K562 (cell line): ENCODE measurements at regions not wholly inside any gene's neighbourhood (a gene's known extent, or its start where the extent isn't known, plus 50 kb on each side); places are given as distances from the start of the nearest gene placed in this dataset.
"Not testable (repeated sequence)": the region's sequence is repeated elsewhere in the genome, so short reads cannot be mapped to it uniquely, and the experiment has no call there.

Experiments
- ATAC-seq: fragments of 200-7000 bp; cut with Tn5 transposase; 3 replicates; pipeline ENCODE4 v1.9.1; 2020; ENCODE audit warnings: moderate library complexity
- BruUV-seq: library from RNA; stranded (reverse); fragments of 400-500 nt; replicated peaks from 2 replicates; lab custom pipeline; 2021; lab: Mats Ljungman, UMichigan
- CTCF ChIA-PET: fragments of 300-600 bp; formaldehyde crosslinking; extraction: SDS; loops from one replicate; lab custom pipeline; 2021; ENCODE audit warnings: low intra/inter-chr PET ratio; lab: Yijun Ruan, JAX
- POLR2A ChIA-PET: fragments of 300-600, 350-650 bp; sonication (Branson Sonifier 250); formaldehyde crosslinking; extraction: SDS; loops from one replicate; lab custom pipeline; 2021; ENCODE audit warnings: antibody characterized with exemption, inconsistent platforms; lab: Yijun Ruan, JAX
- DNase-seq, 4 experiments: peaks; one replicate each; pipeline versions ENCODE4 v3.0.0 to v3.0.0-alpha.2; 2011 to 2018; ENCODE audit warnings: low spot score in 3 of 4, mixed read lengths in 3 of 4; ENCODE audit errors: extremely low read depth in 1 of 4
- FAIRE-seq: peaks from 2 replicates; lab custom pipeline; 2011; peaks lifted over from hg19 to GRCh38; lab: Jason Lieb, UNC
- H2AFZ ChIP-seq: 2 replicates; pipeline ENCODE4 v1.6.0; 2011; ENCODE audit warnings: low read depth, low read length, control low read depth, inconsistent platforms
- H3K27ac ChIP-seq: fragments of 200-600 bp; 3 replicates; pipeline ENCODE4 v1.8.0; 2011; ENCODE audit warnings: low read depth, mild to moderate bottlenecking, control low read depth, inconsistent platforms, low read length, moderate library complexity, mixed read lengths; ENCODE audit errors: extremely low read depth
- H3K27me3 ChIP-seq, 2 experiments: fragments of 300-600 bp in 1 of 2; 2 replicates in 1 of 2; 3 replicates in 1 of 2; pipeline versions ENCODE4 v1.6.0 to v1.8.0; 2011; ENCODE audit warnings: inconsistent platforms in 2 of 2, low read length in 2 of 2, mild to moderate bottlenecking in 1 of 2, mixed read lengths in 1 of 2, moderate library complexity in 1 of 2; ENCODE audit not compliant: control insufficient read depth in 2 of 2, insufficient read depth in 2 of 2
- H3K36me3 ChIP-seq: fragments of 300-600 bp; 3 replicates; pipeline ENCODE4 v1.8.0; 2011; ENCODE audit warnings: mild to moderate bottlenecking, low read length, inconsistent platforms; ENCODE audit not compliant: control insufficient read depth, insufficient read depth
- H3K4me1 ChIP-seq, 2 experiments: fragments of 200-600 bp in 1 of 2; replicated peaks in 1 of 2; 2 replicates in 1 of 2; 3 replicates in 1 of 2; pipeline versions ENCODE4 v1.5.1 to v1.8.0; 2011; ENCODE audit warnings: inconsistent platforms in 2 of 2, low read length in 2 of 2, mild to moderate bottlenecking in 1 of 2, mixed read lengths in 1 of 2, moderate library complexity in 1 of 2; ENCODE audit not compliant: control insufficient read depth in 2 of 2, insufficient read depth in 2 of 2
- H3K4me2 ChIP-seq: 2 replicates; pipeline ENCODE4 v1.6.1; 2011; ENCODE audit warnings: low read length, control low read depth, inconsistent platforms, mixed read lengths; ENCODE audit not compliant: insufficient read depth
- H3K4me3 ChIP-seq: fragments of 200-600 bp; sonication (generic), shearing (Covaris generic); 2 replicates; pipeline ENCODE4 v1.5.1; 2016; ENCODE audit warnings: control low read depth, inconsistent platforms
- H3K79me2 ChIP-seq: fragments of 200-600 bp; 3 replicates; pipeline ENCODE4 v1.8.0; 2011; ENCODE audit warnings: low read length, inconsistent platforms; ENCODE audit not compliant: control insufficient read depth, insufficient read depth
- H3K9ac ChIP-seq, 2 experiments: 2 replicates each; pipeline versions ENCODE4 v1.6.0 to v1.6.1; 2011; ENCODE audit warnings: low read depth in 2 of 2, low read length in 2 of 2, control low read depth in 1 of 2, inconsistent platforms in 1 of 2, mild to moderate bottlenecking in 1 of 2, mixed read lengths in 1 of 2; ENCODE audit not compliant: insufficient read depth in 1 of 2
- H3K9me1 ChIP-seq: one replicate; pipeline ENCODE4 v1.6.0; 2011; ENCODE audit warnings: inconsistent platforms, mild to moderate bottlenecking, low read length, moderate library complexity; ENCODE audit not compliant: control insufficient read depth, insufficient read depth
- H3K9me3 ChIP-seq: replicated peaks from 2 replicates; pipeline ENCODE4 v1.5.1; 2011; ENCODE audit warnings: low read depth, low read length, inconsistent platforms; ENCODE audit not compliant: control insufficient read depth, insufficient read depth
- H4K20me1 ChIP-seq: replicated peaks from 2 replicates; pipeline ENCODE4 v1.6.1; 2011; ENCODE audit warnings: low read length, inconsistent platforms, mixed read lengths; ENCODE audit not compliant: control insufficient read depth, insufficient read depth
- HNRNPK ChIP-seq: fragments of 200-400 bp; formaldehyde crosslinking; IDR thresholded peaks from one replicate; pipeline ENCODE4 v1.6.1; 2018; ENCODE audit warnings: mild to moderate bottlenecking, low read depth, low read length; ENCODE audit not compliant: poor library complexity, severe bottlenecking
- MECOM ChIP-seq: fragments of 250-450 bp; sonication (Bioruptor Pico); IDR thresholded peaks from 2 replicates; pipeline ENCODE4 v1.8.0; 2022; ENCODE audit warnings: inconsistent platforms
- MYC ChIP-seq, 2 experiments: fragments of 250-450 bp in 1 of 2; sonication (Bioruptor Pico) in 1 of 2; IDR thresholded peaks; 2 replicates each; pipeline versions ENCODE4 v1.5.1 to v1.6.1; 2012 to 2021; ENCODE audit warnings: low read depth in 2 of 2, borderline replicate concordance in 1 of 2, improper control_type of control experiment in 1 of 2, low read length in 1 of 2, mild to moderate bottlenecking in 1 of 2, moderate library complexity in 1 of 2
- NFIC ChIP-seq: fragments of 450-650 bp; IDR thresholded peaks from 2 replicates; pipeline ENCODE4 v1.6.1; 2017; ENCODE audit warnings: mild to moderate bottlenecking, inconsistent platforms
- RAD51 ChIP-seq: fragments of 450-650 bp; IDR thresholded peaks from 2 replicates; pipeline ENCODE4 v1.7.1; 2016; ENCODE audit warnings: low read depth, mild to moderate bottlenecking, borderline replicate concordance
- SMARCC2 ChIP-seq: fragments of 450-650 bp; IDR thresholded peaks from 2 replicates; pipeline ENCODE4 v1.6.1; 2017; ENCODE audit warnings: antibody characterized with exemption, moderate library complexity, mild to moderate bottlenecking, low read depth
- TEAD4 ChIP-seq, 2 experiments: sonication (generic) in 1 of 2; formaldehyde crosslinking in 1 of 2; IDR thresholded peaks; 2 replicates each; pipeline versions ENCODE4 v1.6.1 to v1.8.0; 2012 to 2022; ENCODE audit warnings: borderline replicate concordance in 1 of 2, inconsistent platforms in 1 of 2, low read length in 1 of 2, mild to moderate bottlenecking in 1 of 2, missing genetic modification reagents in 1 of 2
- ZNF146 ChIP-seq: IDR thresholded peaks from one replicate; pipeline ENCODE4 v1.6.1; 2018; ENCODE audit warnings: missing compliant biosample characterization; ENCODE audit not compliant: unreplicated experiment
- ZNF197 ChIP-seq: fragments of 200-800 bp; sonication (Bioruptor generic); IDR thresholded peaks from 2 replicates; pipeline ENCODE4 v1.6.1; 2016; ENCODE audit warnings: low read depth, missing genetic modification characterization, missing compliant biosample characterization
- ZNF449 ChIP-seq: fragments of 250-450 bp; sonication (Bioruptor Pico); IDR thresholded peaks from 2 replicates; pipeline ENCODE4 v1.8.0; 2022; ENCODE audit warnings: moderate library complexity, mild to moderate bottlenecking, inconsistent platforms
- ZNF740 ChIP-seq, 3 experiments: fragments of 200-800 bp in 1 of 3; sonication (Bioruptor generic) in 1 of 3; sonication (generic) in 1 of 3; formaldehyde crosslinking in 1 of 3; IDR thresholded peaks; 2 replicates each; pipeline versions ENCODE4 v1.6.1 to v1.8.0; 2016 to 2022; ENCODE audit warnings: mild to moderate bottlenecking in 2 of 3, missing compliant biosample characterization in 2 of 3, missing genetic modification characterization in 2 of 3, missing genetic modification reagents in 1 of 3
- WGBS: fragments of 100-300 bp; shearing (Covaris generic); methylation state at CpG from one replicate; pipeline ENCODE4 v1.1.6; 2016; ENCODE audit warnings: low coverage, mixed read lengths; ENCODE audit not compliant: insufficient coverage; ENCODE audit errors: missing lambda C conversion rate; 5-methylcytosine and 5-hydroxymethylcytosine counted together
- in situ Hi-C: fragments of 300-500 bp; cut with MboI; formaldehyde crosslinking; loops from 4 replicates; pipeline ENCODE4 v1.15.0; 2018; ENCODE audit warnings: inconsistent platforms, mixed read lengths
- intact Hi-C: fragments of 100-400 bp; cut with micrococcal nuclease; formaldehyde crosslinking; loops from 2 replicates; pipeline ENCODE4 v1.14.2; 2022

DNA sequence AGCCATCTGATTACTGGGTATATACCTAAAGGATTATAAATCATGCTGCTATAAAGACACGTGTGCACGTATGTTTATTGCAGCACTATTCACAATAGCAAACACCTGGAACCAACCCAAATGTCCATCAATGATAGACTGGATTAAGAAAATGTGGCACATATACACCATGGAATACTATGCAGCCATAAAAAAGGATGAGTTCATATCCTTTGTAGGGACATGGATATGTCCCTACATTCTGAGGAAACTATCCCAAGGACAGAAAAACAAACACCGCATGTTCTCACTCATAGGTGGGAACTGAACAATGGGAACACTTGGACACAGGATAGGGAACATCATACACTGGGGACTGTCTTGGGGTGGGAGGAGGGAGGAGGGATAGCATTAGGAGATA, 165.7 kb downstream of the CETN3 start:
- DNase-seq, H3K36me3 ChIP-seq, BruUV-seq, H3K9me3 ChIP-seq, intact Hi-C loops, H3K9ac ChIP-seq, H3K4me1 ChIP-seq, H2AFZ ChIP-seq, in situ Hi-C loops, H4K20me1 ChIP-seq, H3K27me3 ChIP-seq, H3K79me2 ChIP-seq, FAIRE-seq, H3K27ac ChIP-seq, POLR2A ChIA-PET, CTCF ChIA-PET, H3K4me3 ChIP-seq, ATAC-seq, H3K9me1 ChIP-seq, H3K4me2 ChIP-seq: not testable (repeated sequence)
- WGBS, result 3% methylated on average over 3 of the region's 3 CpGs
- TF ChIP-seq ZNF146 (CRISPR knock-in tag), result peak; percentile 59

- H4K20me1 ChIP-seq, result no peaks in the 10 kb centered on the region
- H3K27me3 ChIP-seq, result no peaks in the 10 kb centered on the region; a peak in 1 of 5 replicates
- WGBS, result 0% methylated on average over 3 of the region's 3 CpGs
- H3K36me3 ChIP-seq, result no peaks in the 10 kb centered on the region; the same call in 2 of the 3 replicates
- intact Hi-C loops (no loop called here), in situ Hi-C loops (no loop called here)
- H3K9ac ChIP-seq, result no peak overlapping the region
- H3K79me2 ChIP-seq, result no peaks in the 10 kb centered on the region
- ChIA-PET POLR2A (no interaction called here), CTCF (no interaction called here)
- no peak overlapping the region for H2AFZ ChIP-seq
- no peaks in the 10 kb centered on the region for H3K9me3 ChIP-seq
- no peak overlapping the region for H3K4me3 ChIP-seq
- no peaks in the 10 kb centered on the region for H3K4me1 ChIP-seq
- no TSS peak for BruUV-seq
- no peaks in the 10 kb centered on the region for H3K9me1 ChIP-seq
- no peak overlapping the region for H3K27ac ChIP-seq
- ATAC-seq (no peak), FAIRE-seq (no peak), DNase-seq (no peak)
- H3K4me2 ChIP-seq, result no peak overlapping the region
- TF ChIP-seq MYC (IDR thresholded peaks at IDR 0.05; ENCODE audit: low read depth, low read length), result no peak
- TF ChIP-seq MYC (CRISPR knock-in tag; IDR thresholded peaks at IDR 0.05; ENCODE audit: borderline replicate concordance, low read depth), result no peak
- TF ChIP-seq ZNF740 (CRISPR knock-in tag; IDR thresholded peaks at IDR 0.05), result no peak
- no peak for TF ChIP-seq ZNF740 (tag; IDR thresholded peaks at IDR 0.05)
- no peak for TF ChIP-seq RAD51
- no peak for TF ChIP-seq ZNF197
- TF ChIP-seq ZNF449 (CRISPR knock-in tag), result no peak
- no peak for TF ChIP-seq TEAD4 (IDR thresholded peaks at IDR 0.05; ENCODE audit: low read length)
- TF ChIP-seq TEAD4 (CRISPR knock-in tag; IDR thresholded peaks at IDR 0.05; ENCODE audit: borderline replicate concordance), result no peak
- no peak for TF ChIP-seq HNRNPK
- TF ChIP-seq NFIC, result no peak
- TF ChIP-seq SMARCC2, result no peak
- TF ChIP-seq MECOM (CRISPR knock-in tag), result no peak
Observed at GRCh38 chr5:90233476-90233875, 176.1 kb downstream of the CETN3 start.
